Sigmoid colon (tissue), 6 donors: ENCODE measurements at regions not wholly inside any gene's neighbourhood (a gene's known extent, or its start where the extent isn't known, plus 50 kb on each side); places are given as distances from the start of the nearest gene placed in this dataset.

Experiments
- DNase-seq: peaks from one replicate; pipeline ENCODE4 v3.0.0-alpha.2; 2019
- H3K27ac ChIP-seq, 4 donors: fragments of 200-600 bp; sonication (generic); one replicate each; pipeline ENCODE4 v1.5.1; 2016 to 2019; ENCODE audit warnings: mild to moderate bottlenecking in 1 of 4
- H3K27me3 ChIP-seq, 3 donors: fragments of 200-600 bp; sonication (generic); one replicate each; pipeline ENCODE4 v1.5.1; 2019; ENCODE audit warnings: mild to moderate bottlenecking in 1 of 3
- H3K36me3 ChIP-seq, 4 donors: fragments of 200-600 bp; sonication (generic); one replicate each; pipeline ENCODE4 v1.5.1; 2016 to 2019
- H3K4me1 ChIP-seq, 4 donors: fragments of 200-600 bp; sonication (generic); one replicate each; pipeline ENCODE4 v1.5.1; 2017 to 2019
- H3K4me3 ChIP-seq, 4 donors: fragments of 200-600 bp; sonication (generic); one replicate each; pipeline ENCODE4 v1.5.1; 2017 to 2019; ENCODE audit warnings: mild to moderate bottlenecking in 2 of 4, moderate library complexity in 1 of 4
- H3K9me3 ChIP-seq, 4 donors: fragments of 200-600 bp in 3 of 4; sonication (generic) in 3 of 4; one replicate each; pipeline versions ENCODE4 v1.5.1 to v1.6.1; 2013 to 2019
- EP300 ChIP-seq, 4 donors: sonication (generic); formaldehyde crosslinking; IDR thresholded peaks; one replicate each; pipeline ENCODE4 v1.6.1; 2017; ENCODE audit warnings: antibody characterized with exemption in 4 of 4
- POLR2A ChIP-seq, 2 donors: fragments of 450-650 bp; IDR thresholded peaks; one replicate each; pipeline ENCODE4 v1.6.1; 2016; ENCODE audit warnings: antibody characterized with exemption in 2 of 2, mild to moderate bottlenecking in 2 of 2, moderate library complexity in 2 of 2
- POLR2AphosphoS5 ChIP-seq, 4 donors: sonication (generic); formaldehyde crosslinking; IDR thresholded peaks; one replicate each; pipeline ENCODE4 v1.6.1; 2017; ENCODE audit warnings: antibody characterized with exemption in 4 of 4
- WGBS, 2 donors: extraction: QIAGEN DNeasy Blood & Tissue Kit; methylation state at CpG; one replicate each; pipeline ENCODE4 v1.1.7; 2013; 5-methylcytosine and 5-hydroxymethylcytosine counted together
- intact Hi-C: fragments of 100-400 bp; cut with DNase I; formaldehyde crosslinking; loops from one replicate; pipeline ENCODE4 v1.15.1; 2023
- TF ChIP-seq, protein P1 (sequence below), 4 experiments: fragments of 450-650 bp in 3 of 4; fragments of 200-600 bp in 1 of 4; IDR thresholded peaks; one replicate each; pipeline ENCODE4 v1.5.1; 2016 to 2019; ENCODE audit warnings: antibody characterized with exemption in 4 of 4, mild to moderate bottlenecking in 3 of 4, moderate library complexity in 2 of 4
- donor health status: healthy with polysubstance abuse.
- donor health status: healthy.

DNA sequence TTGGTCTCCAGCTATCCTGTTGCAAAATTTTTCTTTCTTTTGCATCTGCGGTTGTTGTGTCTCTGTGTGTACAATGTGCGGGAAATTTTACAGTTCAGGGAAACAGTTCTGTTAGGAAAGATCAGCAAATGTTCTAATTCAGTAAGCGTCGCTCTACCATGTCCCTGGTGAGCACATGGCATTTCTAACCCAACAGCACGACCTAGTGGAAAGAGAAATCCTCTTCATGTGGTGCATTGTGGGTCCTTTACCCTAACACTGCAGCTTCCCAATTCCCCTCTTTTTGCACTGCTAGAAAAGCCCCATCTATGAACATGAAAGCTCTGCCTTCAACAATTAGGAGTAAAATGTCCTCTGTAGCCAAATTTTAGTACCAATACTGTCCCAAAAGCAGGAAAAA, 974.2 kb upstream of the CDH9 start:
- TF ChIP-seq POLR2AphosphoS5 (IDR thresholded peaks at IDR 0.05) = no peak
- TF ChIP-seq, protein P1, sequence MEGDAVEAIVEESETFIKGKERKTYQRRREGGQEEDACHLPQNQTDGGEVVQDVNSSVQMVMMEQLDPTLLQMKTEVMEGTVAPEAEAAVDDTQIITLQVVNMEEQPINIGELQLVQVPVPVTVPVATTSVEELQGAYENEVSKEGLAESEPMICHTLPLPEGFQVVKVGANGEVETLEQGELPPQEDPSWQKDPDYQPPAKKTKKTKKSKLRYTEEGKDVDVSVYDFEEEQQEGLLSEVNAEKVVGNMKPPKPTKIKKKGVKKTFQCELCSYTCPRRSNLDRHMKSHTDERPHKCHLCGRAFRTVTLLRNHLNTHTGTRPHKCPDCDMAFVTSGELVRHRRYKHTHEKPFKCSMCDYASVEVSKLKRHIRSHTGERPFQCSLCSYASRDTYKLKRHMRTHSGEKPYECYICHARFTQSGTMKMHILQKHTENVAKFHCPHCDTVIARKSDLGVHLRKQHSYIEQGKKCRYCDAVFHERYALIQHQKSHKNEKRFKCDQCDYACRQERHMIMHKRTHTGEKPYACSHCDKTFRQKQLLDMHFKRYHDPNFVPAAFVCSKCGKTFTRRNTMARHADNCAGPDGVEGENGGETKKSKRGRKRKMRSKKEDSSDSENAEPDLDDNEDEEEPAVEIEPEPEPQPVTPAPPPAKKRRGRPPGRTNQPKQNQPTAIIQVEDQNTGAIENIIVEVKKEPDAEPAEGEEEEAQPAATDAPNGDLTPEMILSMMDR (IDR thresholded peaks at IDR 0.05) = no peak
- no peak for TF ChIP-seq POLR2A (IDR thresholded peaks at IDR 0.05)
- no peak for TF ChIP-seq EP300 (IDR thresholded peaks at IDR 0.05)
- H3K36me3 ChIP-seq = no peaks in the 10 kb centered on the region
- H3K9me3 ChIP-seq = peaks cover 0 to 33% (median 0%) of the 10 kb centered on the region in 4 donors
- no peak for DNase-seq
- no peaks in the 10 kb centered on the region for H3K27me3 ChIP-seq
- H3K4me1 ChIP-seq = no peaks in the 10 kb centered on the region
- intact Hi-C loops = no loop called here
- no peak overlapping the region for H3K4me3 ChIP-seq
- WGBS, 2 donors = 85 to 88% methylated on average over 5 of the region's 5 CpGs
- H3K27ac ChIP-seq = no peak overlapping the region

GRCh38 chr5:28009576-28009975, 971.2 kb upstream of the CDH9 start:
- no peak for TF ChIP-seq POLR2AphosphoS5 (IDR thresholded peaks at IDR 0.05)
- TF ChIP-seq EP300 (IDR thresholded peaks at IDR 0.05) = no peak
- TF ChIP-seq, protein P1 (IDR thresholded peaks at IDR 0.05) = no peak
- TF ChIP-seq POLR2A (IDR thresholded peaks at IDR 0.05) = no peak
- DNase-seq = no peak
- Histone ChIP-seq H3K27me3 (no peaks in the 10 kb centered on the region), H3K9me3 (peaks cover 0 to 27% (median 0%) of the 10 kb centered on the region in 4 donors), H3K4me3 (no peak overlapping the region), H3K4me1 (no peaks in the 10 kb centered on the region), H3K27ac (no peak overlapping the region), H3K36me3 (no peaks in the 10 kb centered on the region)
- intact Hi-C loops = no loop called here
- WGBS, 2 donors = 61 to 80% methylated on average over 2 of the region's 2 CpGs

DNA sequence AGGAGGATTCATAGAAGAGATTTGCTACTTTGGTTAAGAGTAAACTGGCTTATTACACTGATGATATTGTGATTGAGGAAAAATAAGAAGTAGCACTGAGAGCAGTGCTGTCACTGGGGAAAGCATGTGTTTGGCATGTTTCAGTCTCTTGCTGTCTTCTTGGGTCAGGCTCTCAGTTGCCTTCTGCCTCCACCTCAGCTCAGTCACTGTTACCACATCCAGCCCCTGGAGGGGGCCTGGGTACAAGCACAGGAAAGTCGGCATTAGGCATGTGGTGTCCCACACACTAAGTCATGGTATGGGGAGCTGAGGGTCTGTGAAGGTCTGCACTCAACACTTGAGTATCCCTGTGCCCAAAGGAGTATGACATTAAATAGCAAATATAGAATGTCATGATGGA, 958.3 kb upstream of the CDH9 start:
- no peak overlapping the region for H3K4me3 ChIP-seq
- H3K4me1 ChIP-seq = no peaks in the 10 kb centered on the region
- no peak overlapping the region for H3K27ac ChIP-seq
- no peaks in the 10 kb centered on the region for H3K36me3 ChIP-seq
- WGBS, 2 donors = 0% methylated on average over 1 of the region's 1 CpG
- TF ChIP-seq EP300 (IDR thresholded peaks at IDR 0.05) (no peak), POLR2A (IDR thresholded peaks at IDR 0.05) (no peak)
- TF ChIP-seq, protein P1 (IDR thresholded peaks at IDR 0.05) = no peak
- H3K9me3 ChIP-seq = no peaks in the 10 kb centered on the region
- no peaks in the 10 kb centered on the region for H3K27me3 ChIP-seq
- DNase-seq = no peak
- intact Hi-C loops = no loop called here

DNA sequence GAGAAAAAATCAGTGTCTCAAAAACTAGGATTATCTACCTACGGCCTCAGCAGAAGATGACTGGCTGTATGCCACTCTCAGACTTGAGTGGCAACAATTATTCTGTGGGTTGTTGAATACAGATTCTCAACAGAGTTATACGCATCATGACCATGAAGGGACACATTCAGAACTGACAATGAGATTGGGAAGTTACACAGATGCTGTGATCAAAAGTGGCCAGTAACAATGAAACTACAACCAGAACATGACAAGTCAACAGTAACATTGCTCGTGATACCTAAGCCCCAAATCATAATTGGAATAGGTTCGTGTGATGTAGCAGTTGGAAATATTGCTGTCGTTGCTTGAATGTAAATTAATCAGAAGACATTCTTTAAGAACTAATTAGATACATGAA, 957.5 kb upstream of the CDH9 start:
- 84 to 85% methylated on average over 5 of the region's 5 CpGs for WGBS, 2 donors
- no peaks in the 10 kb centered on the region for H3K4me1 ChIP-seq
- no peak overlapping the region for H3K27ac ChIP-seq
- no peaks in the 10 kb centered on the region for H3K9me3 ChIP-seq
- DNase-seq = no peak
- no peaks in the 10 kb centered on the region for H3K27me3 ChIP-seq
- TF ChIP-seq POLR2A (IDR thresholded peaks at IDR 0.05) = no peak
- TF ChIP-seq, protein P1 (IDR thresholded peaks at IDR 0.05) = no peak
- no peak for TF ChIP-seq EP300 (IDR thresholded peaks at IDR 0.05)
- no peak for TF ChIP-seq POLR2AphosphoS5 (IDR thresholded peaks at IDR 0.05)
- H3K36me3 ChIP-seq = no peaks in the 10 kb centered on the region
- intact Hi-C loops = no loop called here
- no peak overlapping the region for H3K4me3 ChIP-seq

DNA sequence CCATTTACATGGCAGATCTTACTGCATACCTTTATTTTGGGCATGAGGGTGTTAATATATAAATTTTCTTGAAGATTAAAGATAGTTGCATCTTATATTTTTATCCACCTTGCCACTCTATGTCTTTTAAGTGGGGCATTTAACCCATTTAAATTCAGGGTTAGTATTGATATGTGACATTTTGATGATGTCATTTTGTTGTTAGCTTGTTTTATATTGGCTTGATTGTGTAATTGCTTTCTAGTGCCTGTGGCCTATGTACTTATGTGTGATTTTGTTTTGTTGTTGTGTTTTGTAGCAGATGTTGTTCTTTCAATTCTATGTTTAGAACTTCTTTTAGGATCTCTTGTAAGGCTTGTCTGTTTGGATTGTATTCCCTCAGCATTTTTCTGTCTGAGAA, 939.9 kb upstream of the CDH9 start:
- Histone ChIP-seq H3K4me1 (no peaks in the 10 kb centered on the region), H3K9me3 (peaks cover 0 to 2% (median 0%) of the 10 kb centered on the region in 4 donors), H3K36me3 (no peaks in the 10 kb centered on the region), H3K27me3 (no peaks in the 10 kb centered on the region), H3K4me3 (no peak overlapping the region), H3K27ac (no peak overlapping the region)
- TF ChIP-seq, protein P1 (IDR thresholded peaks at IDR 0.05) = no peak
- TF ChIP-seq EP300 (IDR thresholded peaks at IDR 0.05) = no peak
- no peak for TF ChIP-seq POLR2AphosphoS5 (IDR thresholded peaks at IDR 0.05)
- no peak for TF ChIP-seq POLR2A (IDR thresholded peaks at IDR 0.05)
- intact Hi-C loops = no loop called here
- no peak for DNase-seq
